Endothelial cell of umbilical vein (primary cell): ENCODE measurements at regions not wholly inside any gene's neighbourhood (a gene's known extent, or its start where the extent isn't known, plus 50 kb on each side); places are given as distances from the start of the nearest gene placed in this dataset.

Experiments
- BruUV-seq: library from RNA; stranded (reverse); fragments of 400-500 nt; replicated peaks from 2 replicates; lab custom pipeline; 2021; lab: Mats Ljungman, UMichigan
- CTCF ChIA-PET: fragments of 300-600, 350-600 bp; sonication (Branson Sonifier 250); formaldehyde crosslinking; loops from one replicate; lab custom pipeline; 2021; ENCODE audit warnings: antibody characterized with exemption, inconsistent platforms; lab: Charles Lee
- POLR2A ChIA-PET: fragments of 300-600, 350-600 bp; sonication (Branson Sonifier 250); formaldehyde crosslinking; loops from one replicate; lab custom pipeline; 2021; ENCODE audit warnings: antibody characterized with exemption, inconsistent platforms; lab: Charles Lee
- DNase-seq: peaks from one replicate; pipeline ENCODE4 v3.0.0-alpha.2; 2011; ENCODE audit warnings: low read depth, low spot score
- FAIRE-seq: peaks from 2 replicates; lab custom pipeline; 2011; peaks lifted over from hg19 to GRCh38; lab: Jason Lieb, UNC
- H2AFZ ChIP-seq: 2 replicates; pipeline ENCODE4 v1.6.0; 2012; ENCODE audit warnings: low read depth, low read length, control low read depth, inconsistent platforms
- H3K27ac ChIP-seq: 2 replicates; pipeline ENCODE4 v1.5.1; 2011; ENCODE audit warnings: low read depth, mild to moderate bottlenecking, control low read depth, low read length, moderate library complexity; ENCODE audit not compliant: insufficient read depth
- H3K27me3 ChIP-seq, 2 experiments: 2 replicates each; pipeline versions ENCODE4 v1.6.0 to v1.6.1; 2011; ENCODE audit warnings: low read length in 2 of 2, mixed read lengths in 1 of 2; ENCODE audit not compliant: control insufficient read depth in 2 of 2, insufficient read depth in 2 of 2
- H3K36me3 ChIP-seq, 2 experiments: 2 replicates in 1 of 2; 3 replicates in 1 of 2; pipeline ENCODE4 v1.5.1; 2011; ENCODE audit warnings: low read length in 2 of 2, mild to moderate bottlenecking in 1 of 2, moderate library complexity in 1 of 2; ENCODE audit not compliant: control insufficient read depth in 2 of 2, insufficient read depth in 2 of 2; ENCODE audit errors: extremely low read depth in 1 of 2
- H3K4me1 ChIP-seq: 3 replicates; pipeline ENCODE4 v1.5.1; 2011; ENCODE audit warnings: mild to moderate bottlenecking, low read length; ENCODE audit not compliant: control insufficient read depth, insufficient read depth; ENCODE audit errors: extremely low read depth
- H3K4me2 ChIP-seq: 2 replicates; pipeline ENCODE4 v1.6.1; 2011; ENCODE audit warnings: low read length, control low read depth, mixed read lengths; ENCODE audit not compliant: insufficient read depth
- H3K4me3 ChIP-seq, 3 experiments: fragments of 200-600 bp in 1 of 3; sonication (generic), shearing (Covaris generic) in 1 of 3; replicated peaks in 1 of 3; 2 replicates each; pipeline ENCODE4 v1.5.1; 2011 to 2016; ENCODE audit warnings: control low read depth in 3 of 3, low read length in 3 of 3, mild to moderate bottlenecking in 2 of 3, inconsistent platforms in 1 of 3, low read depth in 1 of 3, moderate library complexity in 1 of 3; ENCODE audit not compliant: insufficient read depth in 1 of 3
- H3K79me2 ChIP-seq: 2 replicates; pipeline ENCODE4 v1.6.0; 2012; ENCODE audit warnings: low read length, inconsistent platforms; ENCODE audit not compliant: control insufficient read depth, insufficient read depth
- H3K9ac ChIP-seq: replicated peaks from 2 replicates; pipeline ENCODE3; 2011; ENCODE audit warnings: low read length, control low read depth; ENCODE audit not compliant: insufficient read depth; ENCODE audit errors: extremely low read depth
- H3K9me1 ChIP-seq: replicated peaks from 3 replicates; pipeline ENCODE4 v1.6.0; 2011; ENCODE audit warnings: mild to moderate bottlenecking, low read length; ENCODE audit not compliant: control insufficient read depth, insufficient read depth; ENCODE audit errors: extremely low read depth
- H3K9me3 ChIP-seq: replicated peaks from 2 replicates; pipeline ENCODE4 v1.5.1; 2012; ENCODE audit warnings: low read length, inconsistent platforms; ENCODE audit not compliant: control insufficient read depth, insufficient read depth
- H4K20me1 ChIP-seq: replicated peaks from 2 replicates; pipeline ENCODE3; 2011; ENCODE audit warnings: mild to moderate bottlenecking, low read length; ENCODE audit not compliant: control insufficient read depth, insufficient read depth; ENCODE audit errors: extremely low read depth
- EZH2 ChIP-seq: IDR thresholded peaks from 2 replicates; pipeline ENCODE4 v1.6.1; 2012; ENCODE audit warnings: borderline replicate concordance, low read depth, mild to moderate bottlenecking, moderate library complexity, low read length, inconsistent platforms; ENCODE audit not compliant: severe bottlenecking
- FOS ChIP-seq: IDR thresholded peaks from 2 replicates; pipeline ENCODE4 v1.6.1; 2011; ENCODE audit warnings: mild to moderate bottlenecking, low read length, moderate library complexity, borderline replicate concordance; ENCODE audit not compliant: insufficient read depth
- GATA2 ChIP-seq: IDR thresholded peaks from 2 replicates; pipeline ENCODE4 v1.7.0; 2011; ENCODE audit warnings: low read depth, mild to moderate bottlenecking, moderate library complexity, mixed read lengths, low read length; ENCODE audit not compliant: insufficient read length, insufficient read depth
- JUN ChIP-seq: IDR thresholded peaks from 2 replicates; pipeline ENCODE4 v1.6.1; 2011; ENCODE audit warnings: borderline replicate concordance, low read depth; ENCODE audit not compliant: insufficient read length, insufficient read depth
- MYC ChIP-seq: IDR thresholded peaks from one replicate; pipeline ENCODE4 v1.6.1; 2011; ENCODE audit warnings: mild to moderate bottlenecking, low read depth, low read length
- POLR2A ChIP-seq: IDR thresholded peaks from 2 replicates; pipeline ENCODE4 v1.6.1; 2012; ENCODE audit warnings: low read depth, mild to moderate bottlenecking, control low read depth, low read length
- POLR2AphosphoS5 ChIP-seq: IDR thresholded peaks from 2 replicates; pipeline ENCODE4 v1.6.1; 2012; ENCODE audit warnings: low read depth, mild to moderate bottlenecking, control low read depth, low read length, moderate library complexity; ENCODE audit not compliant: insufficient read depth
- dilution Hi-C: fragments of 300-500 bp; cut with MboI; formaldehyde crosslinking; loops from one replicate; pipeline ENCODE4 v1.15.0; 2019; ENCODE audit warnings: low sequenced_read_pairs; ENCODE audit not compliant: extremely low pct_ligation_motif_present
- intact Hi-C: fragments of 100-400 bp; cut with micrococcal nuclease; formaldehyde crosslinking; loops from one replicate; pipeline ENCODE4 v1.10.0; 2022
- TF ChIP-seq, protein P1 (sequence below): IDR thresholded peaks from 2 replicates; pipeline ENCODE4 v1.6.1; 2011; ENCODE audit not compliant: insufficient read depth, insufficient read length
- TF ChIP-seq, protein P2 (sequence below), 2 donors: IDR thresholded peaks; 1 replicate in 1 of 2; 2 replicates in 1 of 2; pipeline ENCODE4 v1.5.1; 2011; ENCODE audit warnings: low read length in 2 of 2, mild to moderate bottlenecking in 2 of 2, moderate library complexity in 2 of 2, control low read depth in 1 of 2, inconsistent platforms in 1 of 2, low read depth in 1 of 2; ENCODE audit not compliant: insufficient read depth in 1 of 2; ENCODE audit errors: extremely low read depth in 1 of 2

DNA sequence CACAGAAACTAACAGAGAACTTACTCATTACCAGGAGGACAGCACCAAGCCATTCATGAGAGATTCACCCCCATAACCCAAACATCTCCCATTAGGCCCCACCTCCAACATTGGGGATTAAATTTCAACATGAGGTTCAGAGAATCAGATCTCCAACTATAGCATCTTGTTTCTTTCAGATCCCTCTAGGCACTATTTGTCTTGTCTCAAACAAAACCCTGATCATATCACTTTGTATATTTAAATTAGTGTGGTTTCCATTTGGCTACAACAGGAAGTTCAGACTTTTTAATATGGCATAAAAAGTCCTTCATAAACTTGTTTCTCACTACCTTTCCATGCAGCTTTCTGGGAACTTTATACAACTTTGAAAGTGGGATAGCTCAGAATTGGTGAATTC, 699.0 kb upstream of the MIR17HG start:
- Histone ChIP-seq H3K27me3 (no peaks in the 10 kb centered on the region), H3K4me1 (no peaks in the 10 kb centered on the region), H2AFZ (no peak overlapping the region), H3K36me3 (no peaks in the 10 kb centered on the region), H4K20me1 (no peaks in the 10 kb centered on the region), H3K4me3 (no peak overlapping the region), H3K9me1 (no peaks in the 10 kb centered on the region), H3K79me2 (no peaks in the 10 kb centered on the region), H3K27ac (no peak overlapping the region), H3K4me2 (no peak overlapping the region), H3K9ac (no peak overlapping the region), H3K9me3 (no peaks in the 10 kb centered on the region)
- dilution Hi-C loops (no loop called here), intact Hi-C loops (no loop called here)
- POLR2A ChIA-PET = no interaction called here
- no peak for TF ChIP-seq POLR2A
- TF ChIP-seq POLR2AphosphoS5 = no peak
- TF ChIP-seq MYC = no peak
- TF ChIP-seq, protein P1, sequence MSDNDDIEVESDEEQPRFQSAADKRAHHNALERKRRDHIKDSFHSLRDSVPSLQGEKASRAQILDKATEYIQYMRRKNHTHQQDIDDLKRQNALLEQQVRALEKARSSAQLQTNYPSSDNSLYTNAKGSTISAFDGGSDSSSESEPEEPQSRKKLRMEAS = no peak
- TF ChIP-seq FOS = no peak
- no peak for TF ChIP-seq JUN
- TF ChIP-seq EZH2 = no peak
- TF ChIP-seq GATA2 = no peak
- TF ChIP-seq, protein P2, sequence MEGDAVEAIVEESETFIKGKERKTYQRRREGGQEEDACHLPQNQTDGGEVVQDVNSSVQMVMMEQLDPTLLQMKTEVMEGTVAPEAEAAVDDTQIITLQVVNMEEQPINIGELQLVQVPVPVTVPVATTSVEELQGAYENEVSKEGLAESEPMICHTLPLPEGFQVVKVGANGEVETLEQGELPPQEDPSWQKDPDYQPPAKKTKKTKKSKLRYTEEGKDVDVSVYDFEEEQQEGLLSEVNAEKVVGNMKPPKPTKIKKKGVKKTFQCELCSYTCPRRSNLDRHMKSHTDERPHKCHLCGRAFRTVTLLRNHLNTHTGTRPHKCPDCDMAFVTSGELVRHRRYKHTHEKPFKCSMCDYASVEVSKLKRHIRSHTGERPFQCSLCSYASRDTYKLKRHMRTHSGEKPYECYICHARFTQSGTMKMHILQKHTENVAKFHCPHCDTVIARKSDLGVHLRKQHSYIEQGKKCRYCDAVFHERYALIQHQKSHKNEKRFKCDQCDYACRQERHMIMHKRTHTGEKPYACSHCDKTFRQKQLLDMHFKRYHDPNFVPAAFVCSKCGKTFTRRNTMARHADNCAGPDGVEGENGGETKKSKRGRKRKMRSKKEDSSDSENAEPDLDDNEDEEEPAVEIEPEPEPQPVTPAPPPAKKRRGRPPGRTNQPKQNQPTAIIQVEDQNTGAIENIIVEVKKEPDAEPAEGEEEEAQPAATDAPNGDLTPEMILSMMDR (IDR thresholded peaks at IDR 0.05; ENCODE audit: extremely low read depth in 1 of 2, insufficient read depth in 1 of 2, low read depth in 1 of 2, low read length in 2 of 2) = no peak
- CTCF ChIA-PET = no interaction called here
- FAIRE-seq (no peak), DNase-seq (no peak)
- BruUV-seq = no TSS peak
